Adrenal gland (tissue), 5 donors: ENCODE measurements at regions not wholly inside any gene's neighbourhood (a gene's known extent, or its start where the extent isn't known, plus 50 kb on each side); places are given as distances from the start of the nearest gene placed in this dataset.

Experiments
- CTCF ChIP-seq, 6 experiments: fragments of 450-650 bp in 4 of 6; fragments of 200-600 bp in 2 of 6; sonication (generic) in 1 of 6; IDR thresholded peaks; 1 replicate in 5 of 6; 2 replicates in 1 of 6; pipeline versions ENCODE4 v1.5.1 to v1.8.0; 2016 to 2021; ENCODE audit warnings: antibody characterized with exemption in 6 of 6, mild to moderate bottlenecking in 2 of 6, moderate library complexity in 1 of 6
- POLR2A ChIP-seq, 2 donors: fragments of 450-650 bp; IDR thresholded peaks; one replicate each; pipeline ENCODE4 v1.6.1; 2017; ENCODE audit warnings: antibody characterized with exemption in 2 of 2, mild to moderate bottlenecking in 2 of 2, moderate library complexity in 1 of 2
- donor health status: DM: no; HTN: no; CAD: no.

- no peak for TF ChIP-seq CTCF (IDR thresholded peaks at IDR 0.05)
- no peak for TF ChIP-seq POLR2A (IDR thresholded peaks at IDR 0.05)
Observed at GRCh38 chr2:71779774-71780105, 326.4 kb downstream of the DYSF start.
